GM18861 (cell line): ENCODE measurements at regions not wholly inside any gene's neighbourhood (a gene's known extent, or its start where the extent isn't known, plus 50 kb on each side); places are given as distances from the start of the nearest gene placed in this dataset.

Experiments
- ATAC-seq: cut with Tn5 transposase; IDR thresholded peaks from one replicate; pipeline ENCODE4 v1.9.1; 2021; ENCODE audit not compliant: unreplicated experiment

DNA sequence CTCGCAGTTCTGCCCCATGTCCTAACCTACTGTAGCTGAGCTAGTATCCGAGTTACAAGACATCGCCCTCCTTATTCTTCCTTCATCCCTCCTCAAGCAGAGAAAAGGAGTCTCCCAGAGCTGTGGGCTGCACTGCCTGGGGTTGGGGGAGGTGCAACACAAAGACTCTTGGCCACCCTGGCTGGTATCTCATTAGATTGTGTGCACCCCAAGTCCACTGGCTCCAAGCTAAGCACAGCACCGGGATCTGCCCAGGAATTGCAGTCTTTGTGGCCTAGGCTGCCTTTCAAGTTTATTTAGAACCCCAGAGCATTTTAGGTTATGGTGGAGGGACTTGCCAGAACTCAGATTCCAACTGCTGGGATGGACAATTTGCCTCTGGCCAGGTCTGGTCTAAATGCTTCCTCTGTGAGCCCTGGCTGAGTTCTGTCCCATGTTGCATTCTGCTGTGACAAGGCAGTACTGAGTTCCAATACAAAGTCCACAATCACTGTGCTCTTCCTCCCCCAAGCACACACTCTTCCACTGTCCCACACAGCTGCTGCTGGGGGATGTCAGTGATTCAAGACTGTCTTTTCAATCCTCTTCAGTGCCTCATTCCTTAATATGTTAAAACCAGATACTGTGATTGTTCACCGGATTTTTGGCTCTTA, 169.6 kb upstream of the CLEC14A start:
- ATAC-seq = no peak

GRCh38 chr14:38420048-38420447, 164.2 kb upstream of the CLEC14A start:
- no peak for ATAC-seq

GRCh38 chr14:38419579-38419978, 163.7 kb upstream of the CLEC14A start:
- no peak for ATAC-seq

GRCh38 chr14:38412654-38413053, 156.8 kb upstream of the CLEC14A start:
- no peak for ATAC-seq

DNA sequence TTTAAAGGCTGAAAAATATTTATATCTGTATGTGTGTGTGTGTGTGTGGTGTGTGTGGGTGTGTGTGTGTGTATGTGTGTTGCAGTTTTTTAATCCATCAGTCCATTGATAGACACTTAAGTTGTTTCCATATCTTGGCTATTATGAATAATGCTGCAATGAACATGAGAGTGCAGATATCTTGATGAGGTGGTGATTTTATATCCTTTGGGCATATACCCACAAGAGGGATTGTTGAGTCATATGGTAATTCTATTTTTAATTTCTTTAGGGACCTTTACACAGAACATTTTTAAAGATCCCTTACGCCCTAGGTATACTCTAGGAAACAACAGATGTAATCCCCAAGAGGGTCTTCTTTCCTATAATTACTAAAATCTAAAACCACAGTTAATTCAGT, 154.5 kb upstream of the CLEC14A start:
- ATAC-seq = no peak

DNA sequence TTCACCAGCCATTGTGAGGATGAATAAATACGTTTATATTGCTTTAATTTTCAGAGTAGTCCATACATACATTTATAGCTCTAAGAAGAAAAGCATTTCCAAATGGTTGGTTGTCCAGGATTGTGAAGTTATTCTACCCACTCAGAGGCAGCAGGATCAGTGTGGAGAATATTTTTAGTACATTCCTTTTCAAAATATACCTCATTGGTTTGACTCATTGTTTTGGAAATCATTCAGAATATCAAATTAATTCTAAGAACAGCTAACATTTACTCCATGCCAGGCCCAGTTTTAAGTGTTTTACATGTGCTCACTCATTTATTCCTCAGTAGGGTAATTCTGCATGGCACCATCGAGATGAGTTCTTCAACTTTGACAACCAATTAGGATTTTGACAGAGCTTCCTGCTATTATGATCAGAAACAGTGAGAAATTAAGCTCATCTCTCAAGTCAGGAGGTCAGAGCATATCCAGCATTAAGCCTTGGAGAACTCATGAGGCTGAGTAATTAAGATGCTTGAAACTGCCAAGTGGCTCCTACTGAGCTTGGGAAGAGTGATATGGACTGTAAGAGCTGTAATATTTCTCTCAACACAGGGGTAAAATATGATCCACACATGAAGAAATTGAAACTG, 153.3 kb upstream of the CLEC14A start:
- no peak for ATAC-seq

DNA sequence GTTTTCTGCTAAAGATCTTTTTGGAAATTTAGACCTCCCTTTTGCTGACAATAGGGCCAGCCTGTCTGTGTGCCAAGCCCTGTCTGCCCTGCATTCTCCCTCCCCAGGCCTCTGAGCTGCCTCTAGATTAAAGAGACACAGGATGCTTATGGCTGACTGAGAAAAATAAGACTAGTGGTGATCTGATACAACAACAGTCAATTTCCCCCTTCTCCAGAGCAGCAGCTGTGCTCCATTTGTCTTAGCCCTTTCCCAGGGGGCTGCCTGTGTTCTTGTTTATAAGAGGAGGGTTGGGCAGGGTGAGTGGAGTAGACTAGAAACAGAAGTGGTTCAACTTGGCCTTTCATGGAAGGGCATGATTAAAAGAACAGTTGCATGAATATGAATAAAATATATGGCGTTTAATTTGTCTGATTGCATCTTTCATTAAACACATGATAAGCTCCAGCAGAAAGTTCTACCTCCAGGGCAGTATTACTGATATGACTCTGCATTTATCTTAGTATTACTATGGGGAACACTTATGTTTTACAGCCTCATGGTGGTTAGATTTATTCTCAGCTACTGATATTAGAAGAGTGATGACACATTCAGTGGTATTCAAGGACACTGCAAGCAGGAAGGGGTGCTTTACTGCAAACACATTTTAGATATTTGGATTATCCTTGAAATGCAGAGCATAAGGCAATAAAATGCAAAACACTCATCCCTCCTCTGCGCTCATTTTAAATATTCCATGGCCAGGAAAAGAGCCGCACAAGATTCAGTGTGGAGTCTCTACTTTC, 150.2 kb upstream of the CLEC14A start:
- no peak for ATAC-seq

DNA sequence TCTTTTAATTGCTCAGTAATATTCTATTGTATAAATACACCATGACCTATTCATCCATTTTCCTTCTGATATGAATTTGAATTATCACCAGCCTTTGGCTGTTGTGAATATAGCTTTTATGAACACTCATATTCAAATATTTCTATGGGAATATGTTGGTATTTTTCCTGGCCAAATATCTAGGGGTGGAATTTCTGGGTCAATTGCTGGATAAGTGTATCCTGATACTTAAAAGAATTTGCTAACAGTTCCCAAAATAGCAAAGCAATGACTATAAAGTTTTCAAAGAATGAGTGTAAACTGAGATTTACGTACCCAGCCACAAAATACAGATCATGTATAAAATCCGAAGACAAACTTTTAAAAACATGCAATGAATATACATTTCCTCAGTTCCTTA, 148.7 kb upstream of the CLEC14A start:
- ATAC-seq = no peak

- ATAC-seq = no peak
Measured at GRCh38 chr14:38404100-38404541, 148.2 kb upstream of the CLEC14A start.

GRCh38 chr14:38400751-38401150, 144.9 kb upstream of the CLEC14A start:
- no peak for ATAC-seq

GRCh38 chr14:38399652-38400051, 143.8 kb upstream of the CLEC14A start:
- no peak for ATAC-seq

GRCh38 chr14:38394767-38395166, 138.9 kb upstream of the CLEC14A start:
- no peak for ATAC-seq

DNA sequence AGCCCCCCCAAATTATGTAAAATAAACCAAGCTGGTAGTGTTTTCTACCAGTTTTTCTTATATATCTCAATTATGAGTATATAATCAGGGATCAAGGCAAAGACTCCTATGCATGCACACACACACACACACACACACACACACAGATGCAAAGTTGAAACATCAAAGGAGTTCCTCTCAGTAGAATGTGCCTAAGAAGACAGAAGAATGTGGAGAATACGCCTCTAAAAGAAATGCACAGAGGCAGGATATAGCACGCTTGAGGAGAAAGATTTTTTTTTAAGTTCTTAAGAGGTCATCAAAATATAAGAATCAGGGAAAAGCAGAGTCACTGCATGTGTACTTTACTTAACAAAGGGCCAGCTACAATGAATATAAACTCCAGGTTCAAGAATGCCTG, 138.2 kb upstream of the CLEC14A start:
- ATAC-seq = no peak

DNA sequence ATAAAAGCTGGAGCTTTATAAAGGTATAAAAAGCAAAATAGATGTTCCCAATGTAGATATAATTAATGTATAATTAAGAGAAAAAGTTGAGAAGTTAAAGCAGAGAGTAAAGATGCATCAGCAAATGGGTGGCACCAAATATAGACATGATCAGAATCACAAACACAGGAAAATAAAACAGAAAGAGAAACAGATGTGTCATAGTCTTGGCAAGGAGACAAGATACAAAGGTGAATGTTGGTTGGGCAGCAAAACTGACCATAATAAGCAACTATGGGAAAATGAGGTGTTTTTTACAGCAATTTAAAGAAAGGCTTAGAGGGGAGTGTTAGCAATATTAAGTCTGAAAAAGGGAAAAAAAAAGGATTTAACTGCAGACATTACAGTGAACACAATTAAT, 135.4 kb upstream of the CLEC14A start:
- no peak for ATAC-seq

DNA sequence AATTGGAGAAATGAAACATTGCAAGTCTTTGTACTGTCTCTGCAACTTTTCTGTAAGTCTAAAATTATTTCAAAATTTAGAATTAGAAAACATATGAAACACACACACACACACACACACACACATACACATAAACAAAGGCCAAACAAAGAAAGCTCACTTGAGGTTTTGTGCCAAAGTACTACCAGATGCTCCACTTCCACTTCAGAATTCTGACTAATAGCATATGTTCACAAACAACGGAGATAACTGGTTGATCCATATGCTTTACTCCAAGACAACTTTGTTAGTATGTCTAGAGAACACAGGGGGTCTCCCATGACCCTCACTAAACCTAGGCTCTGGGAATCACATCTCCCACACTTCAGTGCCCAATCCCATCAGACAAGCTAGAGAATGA, 133.8 kb upstream of the CLEC14A start:
- ATAC-seq = no peak

- ATAC-seq = no peak
Measured at GRCh38 chr14:38387821-38388220, 131.9 kb upstream of the CLEC14A start.

- ATAC-seq = no peak
Measured at GRCh38 chr14:38385836-38386235, 129.9 kb upstream of the CLEC14A start.

GRCh38 chr14:38385343-38385742, 129.4 kb upstream of the CLEC14A start:
- ATAC-seq = no peak

DNA sequence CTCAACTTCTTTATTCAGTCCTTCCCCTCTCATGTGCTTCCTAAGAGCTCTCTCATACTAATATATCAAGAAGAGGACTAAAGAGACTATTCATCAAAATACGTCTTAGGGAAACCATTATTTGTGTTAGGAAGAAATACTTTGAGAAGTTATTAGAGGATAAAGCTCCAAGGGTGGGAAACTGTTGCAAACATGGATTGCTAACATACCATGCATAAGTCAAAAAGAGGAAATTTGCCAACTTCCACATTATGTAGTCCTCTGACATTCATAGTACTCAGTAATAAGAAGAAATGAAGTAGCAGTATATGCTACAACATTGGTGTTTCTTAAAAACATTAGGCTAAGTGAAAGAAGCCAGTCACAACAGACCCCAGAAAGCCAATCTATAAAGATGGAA, 128.8 kb upstream of the CLEC14A start:
- ATAC-seq = no peak

GRCh38 chr14:38367922-38368321, 112.0 kb upstream of the CLEC14A start:
- ATAC-seq = no peak

GRCh38 chr14:38366374-38366773, 110.5 kb upstream of the CLEC14A start:
- ATAC-seq = no peak

DNA sequence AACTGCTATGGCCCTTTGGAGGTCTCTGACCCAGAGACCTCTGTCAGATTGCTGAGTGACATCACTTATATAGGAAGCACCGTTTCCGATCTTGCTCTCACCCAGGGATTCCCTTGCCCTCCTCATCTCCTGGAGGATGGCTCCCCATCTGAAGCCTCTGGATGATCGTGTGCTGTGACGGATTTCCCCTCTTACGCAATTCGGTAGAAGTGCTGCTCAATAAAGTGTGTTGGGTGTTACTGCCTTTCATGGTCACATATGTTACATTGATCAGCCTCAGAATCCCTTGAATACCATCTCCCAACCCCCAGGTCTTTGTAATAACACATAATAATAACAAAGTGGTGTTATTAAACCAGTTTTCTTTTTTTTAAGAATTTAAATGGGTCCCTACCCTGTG, 107.3 kb upstream of the CLEC14A start:
- ATAC-seq = no peak
